CD14-positive monocyte (primary cell): ENCODE measurements at regions not wholly inside any gene's neighbourhood (a gene's known extent, or its start where the extent isn't known, plus 50 kb on each side); places are given as distances from the start of the nearest gene placed in this dataset.

Experiments used
- DNase-seq, 3 donors: peaks; one replicate each; pipeline ENCODE4 v3.0.0-alpha.2; 2011 to 2022
- H2AFZ ChIP-seq: 2 replicates; pipeline ENCODE4 v1.6.0; 2012; ENCODE audit warnings: mild to moderate bottlenecking, low read depth, low read length, inconsistent platforms; ENCODE audit not compliant: insufficient read depth, poor library complexity, severe bottlenecking
- H3K27ac ChIP-seq, 2 donors: 1 replicate in 1 of 2; 2 replicates in 1 of 2; pipeline ENCODE4 v1.5.1; 2012 to 2013; ENCODE audit warnings: low read length in 2 of 2, control low read depth in 1 of 2, inconsistent platforms in 1 of 2, low read depth in 1 of 2, mild to moderate bottlenecking in 1 of 2
- H3K27me3 ChIP-seq, 2 donors: one replicate each; pipeline versions ENCODE4 v1.6.0 to v1.6.1; 2011 to 2013; ENCODE audit warnings: low read length in 2 of 2; ENCODE audit not compliant: control insufficient read depth in 2 of 2, insufficient read depth in 2 of 2
- H3K36me3 ChIP-seq, 2 donors: replicated peaks in 1 of 2; 1 replicate in 1 of 2; 2 replicates in 1 of 2; pipeline versions ENCODE4 v1.5.1 to v1.6.1; 2012 to 2013; ENCODE audit warnings: low read length in 2 of 2, control low read depth in 1 of 2, inconsistent platforms in 1 of 2, mild to moderate bottlenecking in 1 of 2; ENCODE audit not compliant: insufficient read depth in 2 of 2, control insufficient read depth in 1 of 2
- H3K4me1 ChIP-seq, 2 donors: 1 replicate in 1 of 2; 2 replicates in 1 of 2; pipeline versions ENCODE4 v1.5.1 to v1.6.1; 2012 to 2013; ENCODE audit warnings: low read length in 2 of 2, control low read depth in 1 of 2, inconsistent platforms in 1 of 2, mild to moderate bottlenecking in 1 of 2, moderate library complexity in 1 of 2; ENCODE audit not compliant: insufficient read depth in 2 of 2, control insufficient read depth in 1 of 2
- H3K4me2 ChIP-seq: replicated peaks from 2 replicates; pipeline ENCODE3; 2012; ENCODE audit warnings: low read length, moderate library complexity, mild to moderate bottlenecking; ENCODE audit not compliant: poor library complexity, severe bottlenecking; ENCODE audit errors: extremely low read depth
- H3K4me3 ChIP-seq, 3 experiments: fragments of 200-600 bp in 1 of 3; sonication (generic) in 1 of 3; replicated peaks in 1 of 3; 1 replicate in 2 of 3; 2 replicates in 1 of 3; pipeline ENCODE4 v1.5.1; 2011 to 2013; ENCODE audit warnings: low read length in 3 of 3, mild to moderate bottlenecking in 3 of 3, control low read depth in 2 of 3, low read depth in 2 of 3, inconsistent platforms in 1 of 3, moderate library complexity in 1 of 3
- H3K79me2 ChIP-seq: 2 replicates; pipeline ENCODE4 v1.6.0; 2012; ENCODE audit warnings: mild to moderate bottlenecking, control low read depth, inconsistent platforms, low read length, moderate library complexity; ENCODE audit not compliant: insufficient read depth
- H3K9ac ChIP-seq: 2 replicates; pipeline ENCODE4 v1.6.0; 2017; ENCODE audit warnings: low read length, mild to moderate bottlenecking; ENCODE audit not compliant: insufficient read depth, poor library complexity, severe bottlenecking
- H3K9me3 ChIP-seq, 2 donors: replicated peaks in 1 of 2; 1 replicate in 1 of 2; 2 replicates in 1 of 2; pipeline versions ENCODE4 v1.5.1 to v1.6.1; 2012 to 2013; ENCODE audit warnings: low read length in 2 of 2, control low read depth in 1 of 2; ENCODE audit not compliant: control insufficient read depth in 1 of 2, insufficient read depth in 1 of 2
- H4K20me1 ChIP-seq: 2 replicates; pipeline ENCODE4 v1.6.0; 2012; ENCODE audit warnings: mild to moderate bottlenecking, low read length, control low read depth, moderate library complexity; ENCODE audit not compliant: insufficient read depth
- H3K27ac Mint-ChIP-seq, 7 donors: one replicate each; pipeline ENCODE4 v1.8.0; 2020; ENCODE audit warnings: mild to moderate bottlenecking in 7 of 7, mixed read lengths in 7 of 7, moderate library complexity in 6 of 7, inconsistent platforms in 2 of 7
- H3K27me3 Mint-ChIP-seq, 3 donors: one replicate each; pipeline ENCODE4 v1.8.0; 2021 to 2022; ENCODE audit warnings: low read depth in 3 of 3, mild to moderate bottlenecking in 3 of 3, mixed read lengths in 3 of 3, moderate library complexity in 3 of 3, inconsistent platforms in 1 of 3
- H3K36me3 Mint-ChIP-seq, 2 donors: one replicate each; pipeline ENCODE4 v1.8.0; 2020; ENCODE audit warnings: mixed read lengths in 2 of 2, inconsistent platforms in 1 of 2, mild to moderate bottlenecking in 1 of 2
- H3K4me1 Mint-ChIP-seq: one replicate; pipeline ENCODE4 v1.8.0; 2020; ENCODE audit warnings: mild to moderate bottlenecking, mixed read lengths
- H3K4me3 Mint-ChIP-seq, 2 donors: one replicate each; pipeline ENCODE4 v1.8.0; 2020; ENCODE audit warnings: mild to moderate bottlenecking in 2 of 2, mixed read lengths in 2 of 2, moderate library complexity in 1 of 2
- H3K9me3 Mint-ChIP-seq, 7 donors: one replicate each; pipeline ENCODE4 v1.8.0; 2020 to 2022; ENCODE audit warnings: mixed read lengths in 7 of 7, mild to moderate bottlenecking in 6 of 7, moderate library complexity in 6 of 7, inconsistent platforms in 2 of 7
- CTCF ChIP-seq: fragments of 200-600 bp; IDR thresholded peaks from one replicate; pipeline ENCODE4 v1.8.0; 2022; ENCODE audit warnings: antibody characterized with exemption, mild to moderate bottlenecking
- WGBS: methylation state at CpG from one replicate; pipeline ENCODE4 v1.1.5; 2013; ENCODE audit warnings: missing lambda C conversion rate; ENCODE audit not compliant: insufficient coverage; 5-methylcytosine and 5-hydroxymethylcytosine counted together
- intact Hi-C, 2 donors: fragments of 100-400 bp; cut with micrococcal nuclease; formaldehyde crosslinking; loops; one replicate each; pipeline versions ENCODE4 v1.15.0 to v1.15.1; 2023

- TF ChIP-seq CTCF, result no peak
- Histone ChIP-seq H4K20me1 (no peaks in the 10 kb centered on the region), H3K27me3 (no peaks in the 10 kb centered on the region), H3K36me3 (no peaks in the 10 kb centered on the region), H3K9me3 (peaks cover 13 to 22% of the 10 kb centered on the region in 2 donors), H2AFZ (no peak overlapping the region), H3K9ac (no peak overlapping the region), H3K27ac (no peak overlapping the region), H3K4me2 (no peak overlapping the region), H3K4me3 (no peak overlapping the region), H3K4me1 (no peaks in the 10 kb centered on the region), H3K79me2 (no peaks in the 10 kb centered on the region)
- H3K27ac Mint-ChIP-seq, result no peak overlapping the region
- peaks cover 0 to 1% (median 0%) of the 10 kb centered on the region in 3 donors for H3K27me3 Mint-ChIP-seq
- peaks cover 13 to 29% (median 19%) of the 10 kb centered on the region in 7 donors for H3K9me3 Mint-ChIP-seq
- no peak for DNase-seq
- no peak overlapping the region for H3K4me3 Mint-ChIP-seq
- intact Hi-C loops, result no loop called here
- no peaks in the 10 kb centered on the region for H3K36me3 Mint-ChIP-seq
- 96% methylated on average over 4 of the region's 5 CpGs for WGBS
- no peaks in the 10 kb centered on the region for H3K4me1 Mint-ChIP-seq
These were observed 170.3 kb downstream of the TMEM18 start for GRCh38 chr2:506866-507265.

- DNase-seq, result no peak
- Mint-ChIP-seq H3K4me3 (no peak overlapping the region), H3K9me3 (peaks cover 10 to 29% (median 19%) of the 10 kb centered on the region in 7 donors), H3K27ac (no peak overlapping the region), H3K27me3 (peaks cover 0 to 1% (median 0%) of the 10 kb centered on the region in 3 donors), H3K4me1 (no peaks in the 10 kb centered on the region), H3K36me3 (no peaks in the 10 kb centered on the region)
- Histone ChIP-seq H3K4me1 (no peaks in the 10 kb centered on the region), H4K20me1 (no peaks in the 10 kb centered on the region), H3K4me3 (no peak overlapping the region), H2AFZ (no peak overlapping the region), H3K4me2 (no peak overlapping the region), H3K27ac (no peak overlapping the region), H3K36me3 (no peaks in the 10 kb centered on the region), H3K79me2 (no peaks in the 10 kb centered on the region), H3K27me3 (no peaks in the 10 kb centered on the region), H3K9me3 (peaks cover 13 to 22% of the 10 kb centered on the region in 2 donors), H3K9ac (no peak overlapping the region)
- WGBS, result 71% methylated on average over 2 of the region's 6 CpGs
- TF ChIP-seq CTCF, result no peak
- intact Hi-C loops, result no loop called here
These were observed 170.8 kb downstream of the TMEM18 start for GRCh38 chr2:506451-506850.
